GM19468 (cell line): ENCODE measurements at regions not wholly inside any gene's neighbourhood (a gene's known extent, or its start where the extent isn't known, plus 50 kb on each side); places are given as distances from the start of the nearest gene placed in this dataset.

Experiments
- ATAC-seq: cut with Tn5 transposase; IDR thresholded peaks from one replicate; pipeline ENCODE4 v1.9.1; 2021; ENCODE audit warnings: mild to moderate bottlenecking, moderate library complexity, moderate number of reproducible peaks; ENCODE audit not compliant: unreplicated experiment; ENCODE audit errors: extremely low read depth

GRCh38 chr12:115137812-115138521 is 454.0 kb upstream of the TBX3 start:
- ATAC-seq = no peak

GRCh38 chr12:115135800-115136211 is 451.8 kb upstream of the TBX3 start:
- no peak for ATAC-seq

GRCh38 chr12:115134298-115134697 is 450.3 kb upstream of the TBX3 start:
- ATAC-seq = no peak

- no peak for ATAC-seq
Measured at GRCh38 chr12:115132905-115133304, 448.9 kb upstream of the TBX3 start.

- no peak for ATAC-seq
Measured at GRCh38 chr12:115132145-115132544, 448.2 kb upstream of the TBX3 start.

DNA sequence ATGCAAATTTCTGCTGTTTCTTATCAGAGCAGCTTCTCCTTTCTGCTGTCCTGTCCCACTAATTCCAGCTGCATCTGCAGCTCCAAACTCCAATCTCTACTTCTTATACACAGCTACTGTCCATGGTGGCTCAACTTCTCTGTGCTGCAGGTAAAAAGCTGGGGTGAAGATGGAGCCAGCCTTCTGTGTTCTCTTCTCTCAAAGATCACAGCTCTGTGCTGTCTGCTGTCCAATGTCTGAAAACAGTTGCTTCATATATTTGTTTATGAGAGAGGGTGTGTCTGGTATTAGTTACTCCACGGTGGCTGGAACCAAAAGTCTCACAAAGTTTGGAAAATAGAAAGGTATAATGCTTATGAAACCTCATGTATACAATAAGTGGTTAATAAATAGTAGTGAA is 445.8 kb upstream of the TBX3 start:
- ATAC-seq = no peak

GRCh38 chr12:115121053-115121452 is 437.1 kb upstream of the TBX3 start:
- no peak for ATAC-seq

- ATAC-seq = no peak
Measured at GRCh38 chr12:115118177-115118724, 434.3 kb upstream of the TBX3 start.

- no peak for ATAC-seq
Measured at GRCh38 chr12:115114140-115114539, 430.2 kb upstream of the TBX3 start.

- ATAC-seq = no peak
Measured at GRCh38 chr12:115109863-115110262, 425.9 kb upstream of the TBX3 start.

DNA sequence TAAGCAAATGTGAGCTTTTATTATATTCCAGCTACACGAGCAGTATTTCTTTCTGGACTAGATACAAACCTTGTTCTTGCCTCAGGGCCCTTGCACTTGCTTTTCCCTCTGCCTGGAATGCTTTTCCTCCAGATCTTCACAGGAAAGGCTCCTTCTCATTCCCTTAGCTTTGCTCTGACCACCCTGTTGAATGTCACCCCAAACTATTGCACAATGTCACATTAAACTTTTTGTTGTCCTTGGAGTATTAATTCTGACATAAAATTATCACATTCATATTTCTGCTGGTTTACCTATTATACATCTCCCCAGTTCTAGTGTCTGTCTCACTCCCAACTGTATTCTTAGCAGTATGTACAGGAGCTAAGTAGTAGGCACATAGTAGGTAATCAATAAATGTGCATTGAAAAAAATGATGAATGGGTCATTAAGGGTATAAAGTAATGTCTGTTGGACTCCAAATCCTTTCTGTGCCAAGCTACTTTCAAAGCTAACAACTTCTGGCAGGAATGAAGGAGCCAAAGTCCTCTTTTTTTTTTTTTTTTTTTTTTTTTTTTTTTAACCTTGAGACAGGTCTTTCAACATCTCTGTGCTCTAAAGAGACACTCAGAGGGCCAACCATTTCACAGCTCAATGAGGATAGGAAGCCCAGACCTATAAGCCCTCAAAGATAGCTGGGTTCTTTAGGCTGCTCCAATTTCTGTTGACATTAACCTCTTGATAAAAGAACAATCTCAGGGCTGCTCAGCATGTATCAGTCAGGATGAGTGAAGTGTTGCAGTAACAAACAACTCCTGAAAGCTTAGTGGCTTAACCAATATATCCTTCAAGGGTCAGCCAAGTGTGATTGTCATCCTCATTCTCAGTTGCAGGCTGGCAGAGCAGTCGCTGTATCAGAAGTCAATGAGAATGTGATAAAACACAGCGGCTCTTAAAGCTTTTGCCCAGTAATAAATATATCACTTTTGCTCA is 424.4 kb upstream of the TBX3 start:
- ATAC-seq = no peak

DNA sequence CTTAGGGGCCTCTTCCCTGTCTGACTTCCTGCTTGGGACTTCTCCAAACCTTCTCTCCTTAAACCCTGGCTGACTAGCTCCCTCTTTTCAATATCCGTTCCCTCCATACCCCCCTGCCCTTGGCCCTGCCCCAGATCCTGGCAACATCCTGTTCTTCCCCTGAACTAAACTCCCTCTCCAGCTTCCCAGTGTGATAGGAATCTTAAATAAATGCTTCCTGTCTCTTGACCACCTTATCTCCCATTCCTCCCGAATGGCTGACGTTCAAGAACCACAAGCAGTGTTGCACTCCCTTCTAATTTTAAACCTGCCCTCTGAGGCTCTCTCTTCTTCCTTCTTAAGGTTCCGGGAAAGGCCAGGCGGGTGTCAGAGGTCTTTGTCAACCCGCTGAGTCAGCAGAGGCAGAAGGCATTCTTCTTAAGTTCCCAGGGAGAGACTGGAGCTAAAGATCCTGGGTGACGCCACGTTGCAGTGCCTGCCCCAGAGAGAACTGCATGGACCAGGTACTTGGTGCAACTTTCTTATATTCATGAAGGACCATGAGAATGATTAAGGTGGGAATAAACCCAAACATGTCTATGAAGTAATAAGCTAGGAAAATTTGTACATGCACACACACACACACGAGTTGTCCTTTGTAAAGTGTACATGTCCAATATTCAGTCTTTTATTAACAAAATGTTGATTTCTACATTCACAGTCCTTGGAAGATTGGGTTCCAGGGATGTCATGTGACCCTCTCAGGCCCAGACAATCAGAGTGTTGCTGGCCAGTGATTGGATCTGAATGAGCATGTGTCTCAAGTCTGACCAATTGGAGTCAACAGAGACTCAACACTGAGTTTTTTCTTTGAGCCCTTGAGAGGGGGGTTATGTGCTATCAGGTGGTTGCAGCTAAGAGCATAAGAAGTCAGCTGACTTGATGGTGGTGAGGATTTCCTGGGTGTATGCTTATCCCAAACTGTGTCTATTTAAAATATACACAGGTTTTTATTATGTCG is 420.2 kb upstream of the TBX3 start:
- no peak for ATAC-seq

DNA sequence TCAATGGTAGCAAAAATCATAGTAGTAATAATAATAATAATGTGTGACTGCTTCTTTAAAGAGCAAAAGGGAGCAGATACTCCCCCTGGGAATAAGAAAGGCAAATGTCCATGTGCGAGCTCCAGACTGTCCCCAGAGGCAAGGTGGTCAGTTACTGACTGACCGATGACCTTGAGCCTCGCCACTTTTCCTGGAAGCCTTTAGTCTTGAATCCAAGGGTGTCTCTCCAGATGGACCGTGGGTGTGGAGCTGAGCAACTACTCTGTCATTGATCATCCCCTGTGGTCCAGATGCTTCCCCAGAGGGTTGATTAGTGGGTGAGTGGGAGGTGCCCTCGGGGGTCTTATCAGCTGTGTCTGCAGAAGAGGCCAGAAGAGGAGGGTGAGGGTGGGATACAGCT is 418.5 kb upstream of the TBX3 start:
- ATAC-seq = no peak

DNA sequence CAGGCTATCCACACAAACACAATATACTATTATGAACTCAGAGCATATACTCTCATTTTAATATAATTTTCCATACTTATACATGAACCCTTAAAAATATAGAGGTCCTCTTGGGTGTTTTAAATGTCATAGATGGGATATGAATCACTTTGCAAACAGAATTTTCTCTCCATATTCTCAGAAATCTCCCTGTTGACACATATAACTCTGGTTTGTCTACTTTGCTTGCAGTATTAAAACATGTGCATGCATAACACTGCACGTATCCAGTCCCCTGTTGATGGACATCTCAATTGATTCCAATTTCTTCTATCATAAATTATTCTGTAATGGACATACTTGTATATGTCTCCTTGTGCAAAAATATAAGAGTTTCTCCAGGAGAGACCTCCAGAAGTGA is 417.5 kb upstream of the TBX3 start:
- no peak for ATAC-seq

- ATAC-seq = no peak
Measured at GRCh38 chr12:115097416-115097815, 413.4 kb upstream of the TBX3 start.

GRCh38 chr12:115096588-115097397 is 412.8 kb upstream of the TBX3 start:
- no peak for ATAC-seq

DNA sequence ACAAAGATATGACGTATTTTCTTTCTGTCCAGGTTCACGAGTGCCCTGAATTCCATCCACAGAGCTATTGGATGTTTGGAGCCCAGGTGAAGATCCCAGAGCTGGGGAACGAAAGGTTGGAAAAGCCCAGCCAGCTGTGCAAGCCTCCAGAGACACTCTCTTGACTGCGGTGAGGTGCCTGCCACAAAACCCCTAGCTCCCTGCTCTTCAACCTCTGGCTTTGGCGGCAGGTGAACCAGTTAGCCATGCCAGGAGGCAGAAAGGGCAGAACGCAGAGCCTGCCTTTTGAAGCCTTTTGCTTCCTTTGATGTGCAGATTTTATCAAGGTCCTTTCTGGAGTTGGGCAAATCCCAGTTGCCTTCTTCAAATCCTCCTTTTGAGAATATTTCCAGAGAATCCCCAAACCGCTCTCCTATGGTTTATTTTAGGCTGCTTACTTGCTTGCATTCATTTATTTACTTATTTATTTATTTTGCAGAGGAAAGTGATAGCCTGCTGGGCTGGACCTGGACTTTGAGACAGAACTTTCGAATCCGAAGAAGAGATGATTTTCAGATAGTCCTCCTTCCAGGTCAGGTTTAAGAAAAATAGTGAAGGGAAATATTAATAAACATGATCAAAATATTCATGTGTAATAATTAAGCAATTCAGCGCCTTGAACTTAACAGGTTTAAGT is 411.2 kb upstream of the TBX3 start:
- ATAC-seq = no peak

DNA sequence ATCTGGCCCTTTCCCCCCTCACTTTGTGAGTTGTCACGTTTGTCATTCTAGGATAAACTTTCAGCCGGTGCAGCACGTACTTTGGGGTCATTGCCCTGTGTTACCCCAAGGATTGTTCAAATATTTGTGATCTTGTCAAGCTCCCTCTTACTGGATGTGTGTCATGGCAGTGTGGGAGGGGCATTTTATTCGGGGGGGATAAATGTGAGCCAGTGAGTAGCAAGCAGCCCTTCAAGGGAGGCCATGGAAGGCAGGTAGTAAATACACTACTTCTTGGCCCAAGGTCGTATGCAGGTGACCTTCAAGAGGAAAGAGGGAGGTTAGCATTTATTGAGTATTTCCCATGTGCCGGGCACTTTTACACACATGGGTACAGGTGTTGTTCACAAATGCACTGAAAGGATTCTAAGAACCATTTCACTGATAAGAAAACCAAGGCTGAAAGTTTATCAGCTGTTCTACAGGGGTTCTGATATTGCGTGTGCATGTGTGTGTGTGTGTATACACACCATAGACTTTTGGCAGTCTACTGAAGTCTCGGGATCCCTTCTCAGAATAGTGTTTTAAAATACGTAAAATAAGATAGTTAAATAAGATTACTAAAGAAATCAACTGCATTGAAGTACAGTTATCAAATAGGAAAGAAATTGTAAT is 410.3 kb upstream of the TBX3 start:
- ATAC-seq = no peak
